Mammary epithelial cell (primary cell): ENCODE measurements at regions not wholly inside any gene's neighbourhood (a gene's known extent, or its start where the extent isn't known, plus 50 kb on each side); places are given as distances from the start of the nearest gene placed in this dataset.

Experiments used
- EZH2 ChIP-seq: IDR thresholded peaks from 2 replicates; pipeline ENCODE4 v1.6.1; 2012; ENCODE audit warnings: low read length, inconsistent platforms, borderline replicate concordance
- TF ChIP-seq, protein P1 (sequence below), 2 donors: IDR thresholded peaks in 1 of 2; conservative IDR thresholded peaks in 1 of 2; 2 replicates each; pipeline ENCODE4 v1.5.1; 2011 to 2012; ENCODE audit warnings: inconsistent platforms in 2 of 2, low read length in 2 of 2, mild to moderate bottlenecking in 2 of 2, control low read depth in 1 of 2, low read depth in 1 of 2; ENCODE audit not compliant: insufficient read depth in 1 of 2; ENCODE audit errors: extremely low read depth in 1 of 2

DNA sequence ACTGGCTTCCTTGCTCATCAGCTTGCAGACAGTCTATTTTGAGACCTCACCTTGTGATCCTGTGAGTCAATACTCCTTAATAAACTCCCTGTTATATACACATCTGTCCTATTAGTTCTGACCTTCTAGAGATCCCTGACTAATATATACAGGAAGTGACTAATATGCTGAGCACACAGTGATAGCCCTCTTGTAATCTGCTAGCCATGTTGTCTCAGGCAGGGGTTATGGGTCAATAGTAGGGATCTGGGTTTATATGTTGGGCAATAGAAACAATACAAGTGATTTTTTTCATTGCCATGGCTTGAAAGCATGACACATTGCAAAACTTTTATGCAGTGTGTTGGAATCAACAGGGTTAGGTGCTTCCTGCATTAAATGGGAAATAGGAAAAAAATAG is 562.2 kb downstream of the GALC start:
- TF ChIP-seq, protein P1, sequence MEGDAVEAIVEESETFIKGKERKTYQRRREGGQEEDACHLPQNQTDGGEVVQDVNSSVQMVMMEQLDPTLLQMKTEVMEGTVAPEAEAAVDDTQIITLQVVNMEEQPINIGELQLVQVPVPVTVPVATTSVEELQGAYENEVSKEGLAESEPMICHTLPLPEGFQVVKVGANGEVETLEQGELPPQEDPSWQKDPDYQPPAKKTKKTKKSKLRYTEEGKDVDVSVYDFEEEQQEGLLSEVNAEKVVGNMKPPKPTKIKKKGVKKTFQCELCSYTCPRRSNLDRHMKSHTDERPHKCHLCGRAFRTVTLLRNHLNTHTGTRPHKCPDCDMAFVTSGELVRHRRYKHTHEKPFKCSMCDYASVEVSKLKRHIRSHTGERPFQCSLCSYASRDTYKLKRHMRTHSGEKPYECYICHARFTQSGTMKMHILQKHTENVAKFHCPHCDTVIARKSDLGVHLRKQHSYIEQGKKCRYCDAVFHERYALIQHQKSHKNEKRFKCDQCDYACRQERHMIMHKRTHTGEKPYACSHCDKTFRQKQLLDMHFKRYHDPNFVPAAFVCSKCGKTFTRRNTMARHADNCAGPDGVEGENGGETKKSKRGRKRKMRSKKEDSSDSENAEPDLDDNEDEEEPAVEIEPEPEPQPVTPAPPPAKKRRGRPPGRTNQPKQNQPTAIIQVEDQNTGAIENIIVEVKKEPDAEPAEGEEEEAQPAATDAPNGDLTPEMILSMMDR (conservative IDR thresholded peaks at IDR 0.05 in 1 of 2, IDR thresholded peaks at IDR 0.05 in 1 of 2; ENCODE audit: extremely low read depth in 1 of 2, insufficient read depth in 1 of 2, low read depth in 1 of 2, low read length in 2 of 2): no peak
- TF ChIP-seq EZH2: no peak
